HCT116 (cell line): ENCODE measurements at regions not wholly inside any gene's neighbourhood (a gene's known extent, or its start where the extent isn't known, plus 50 kb on each side); places are given as distances from the start of the nearest gene placed in this dataset.

ENCODE experiments used
- ATAC-seq: fragments of 200-7000 bp; cut with Tn5 transposase; 2 replicates; pipeline ENCODE4 v1.9.1; 2020; ENCODE audit warnings: mild to moderate bottlenecking, moderate library complexity
- BruUV-seq: library from RNA; stranded (reverse); fragments of 400-500 nt; replicated peaks from 2 replicates; lab custom pipeline; 2021; lab: Mats Ljungman, UMichigan
- CTCF ChIA-PET: fragments of 300-600 bp; sonication (Branson Sonifier 250); formaldehyde crosslinking; loops from one replicate; lab custom pipeline; 2021; ENCODE audit warnings: antibody characterized with exemption; lab: Charles Lee
- POLR2A ChIA-PET: fragments of 300-600, 350-600 bp; sonication (Branson Sonifier 250); formaldehyde crosslinking; loops from one replicate; lab custom pipeline; 2021; ENCODE audit warnings: antibody characterized with exemption; lab: Charles Lee
- RAD21 ChIA-PET, 2 experiments: fragments of 300-600 bp; sonication (Branson Sonifier 250); formaldehyde crosslinking; loops; one replicate each; lab custom pipeline; 2023; ENCODE audit warnings: low total read pairs in 2 of 2; ENCODE audit not compliant: uncharacterized antibody in 2 of 2, unreplicated experiment in 2 of 2, low non-redundant PET in 1 of 2; lab: Charles Lee
- DNase-seq: peaks from one replicate; pipeline ENCODE4 v3.0.0-alpha.2; 2010; ENCODE audit warnings: low read depth, low spot score
- H2AFZ ChIP-seq: fragments of 200-600 bp; shearing (Covaris generic), sonication (generic); 2 replicates; pipeline ENCODE4 v1.6.1; 2017; ENCODE audit warnings: low read depth, mixed run types, mixed read lengths, antibody characterized with exemption, low read length; ENCODE audit not compliant: poor library complexity, severe bottlenecking
- H3K27ac ChIP-seq: 2 replicates; pipeline ENCODE4 v1.5.1; 2012; ENCODE audit warnings: low read depth, low read length
- H3K27me3 ChIP-seq: fragments of 200-600 bp; sonication (generic); 2 replicates; pipeline ENCODE4 v1.6.1; 2016; ENCODE audit warnings: mixed run types, low read length, mixed read lengths; ENCODE audit not compliant: insufficient read depth
- H3K36me3 ChIP-seq, 2 experiments: fragments of 200-500 bp in 1 of 2; fragments of 200-600 bp in 1 of 2; sonication (Bioruptor generic) in 1 of 2; sonication (generic) in 1 of 2; 2 replicates each; pipeline versions ENCODE4 v1.5.1 to v1.6.1; 2014 to 2016; ENCODE audit warnings: low read length in 2 of 2, inconsistent platforms in 1 of 2, mixed read lengths in 1 of 2, mixed run types in 1 of 2; ENCODE audit not compliant: insufficient read depth in 2 of 2, control insufficient read depth in 1 of 2
- H3K4me1 ChIP-seq, 2 experiments: fragments of 200-600 bp in 1 of 2; sonication (generic) in 1 of 2; 2 replicates each; pipeline versions ENCODE4 v1.5.1 to v1.6.1; 2012 to 2017; ENCODE audit warnings: low read length in 2 of 2, inconsistent platforms in 1 of 2, mild to moderate bottlenecking in 1 of 2, mixed read lengths in 1 of 2, mixed run types in 1 of 2, moderate library complexity in 1 of 2; ENCODE audit not compliant: insufficient read depth in 2 of 2, control insufficient read depth in 1 of 2
- H3K4me2 ChIP-seq: fragments of 200-600 bp; sonication (generic); 2 replicates; pipeline ENCODE4 v1.6.1; 2017; ENCODE audit warnings: mixed run types, low read length, mixed read lengths
- H3K4me3 ChIP-seq, 2 experiments: fragments of 200-600 bp in 1 of 2; sonication (generic) in 1 of 2; replicated peaks in 1 of 2; 2 replicates each; pipeline ENCODE4 v1.5.1; 2011 to 2016; ENCODE audit warnings: low read length in 2 of 2, control low read depth in 1 of 2, low read depth in 1 of 2, mild to moderate bottlenecking in 1 of 2, mixed read lengths in 1 of 2, mixed run types in 1 of 2
- H3K79me2 ChIP-seq: fragments of 200-600 bp; sonication (generic); 2 replicates; pipeline ENCODE4 v1.6.1; 2017; ENCODE audit warnings: mild to moderate bottlenecking, mixed run types, low read length, moderate library complexity, mixed read lengths; ENCODE audit not compliant: insufficient read depth
- H3K9ac ChIP-seq: fragments of 200-600 bp; sonication (generic); 2 replicates; pipeline ENCODE4 v1.6.1; 2016; ENCODE audit warnings: low read length, mixed read lengths
- H3K9me2 ChIP-seq: fragments of 200-600 bp; sonication (generic), shearing (Covaris generic); 2 replicates; pipeline ENCODE4 v1.6.1; 2017; ENCODE audit warnings: mixed run types, mild to moderate bottlenecking, moderate library complexity; ENCODE audit not compliant: insufficient read depth
- H3K9me3 ChIP-seq, 2 experiments: fragments of 200-500 bp in 1 of 2; fragments of 200-600 bp in 1 of 2; sonication (Bioruptor generic) in 1 of 2; sonication (generic) in 1 of 2; 2 replicates each; pipeline ENCODE4 v1.6.1; 2014 to 2017; ENCODE audit warnings: low read length in 2 of 2, mixed read lengths in 2 of 2, inconsistent platforms in 1 of 2, low read depth in 1 of 2, mild to moderate bottlenecking in 1 of 2, mixed run types in 1 of 2, moderate library complexity in 1 of 2; ENCODE audit not compliant: control insufficient read depth in 1 of 2, insufficient read depth in 1 of 2
- H4K20me1 ChIP-seq: fragments of 200-600 bp; sonication (generic), shearing (Covaris generic); 2 replicates; pipeline ENCODE4 v1.6.1; 2017; ENCODE audit warnings: mixed run types, mild to moderate bottlenecking, moderate library complexity; ENCODE audit not compliant: insufficient read depth
- CEBPB ChIP-seq: IDR thresholded peaks from 2 replicates; pipeline ENCODE4 v1.6.1; 2012; ENCODE audit warnings: low read depth
- EGR1 ChIP-seq: IDR thresholded peaks from 2 replicates; pipeline ENCODE4 v1.6.1; 2012; ENCODE audit warnings: low read depth
- EZH2 ChIP-seq: fragments of 200-600 bp; sonication (generic); IDR thresholded peaks from 2 replicates; pipeline ENCODE4 v1.6.1; 2017; ENCODE audit warnings: antibody characterized with exemption, mixed run types
- POLR2A ChIP-seq: IDR thresholded peaks from 2 replicates; pipeline ENCODE4 v1.7.0; 2011; ENCODE audit warnings: borderline replicate concordance; ENCODE audit not compliant: insufficient read depth, insufficient read length; ENCODE audit errors: extremely low read depth
- SRF ChIP-seq: IDR thresholded peaks from 2 replicates; pipeline ENCODE4 v1.6.1; 2012; ENCODE audit warnings: low read depth
- TCF7L2 ChIP-seq: IDR thresholded peaks from 2 replicates; pipeline ENCODE4 v1.7.0; 2011; ENCODE audit warnings: borderline replicate concordance, inconsistent platforms; ENCODE audit not compliant: insufficient read depth, insufficient read length; ENCODE audit errors: extremely low read depth
- ZNF274 ChIP-seq: fragments of 200-500 bp; sonication (Bioruptor generic); IDR thresholded peaks from 2 replicates; pipeline ENCODE4 v1.6.1; 2014; ENCODE audit warnings: mild to moderate bottlenecking, low read depth, low read length, inconsistent platforms
- intact Hi-C: fragments of 100-400 bp; cut with micrococcal nuclease; formaldehyde crosslinking; loops from 2 replicates; pipeline ENCODE4 v1.10.0; 2022
- TF ChIP-seq, protein P1 (sequence below): IDR thresholded peaks from 2 replicates; pipeline ENCODE4 v1.6.1; 2012; ENCODE audit warnings: low read depth
- TF ChIP-seq, protein P2 (sequence below): IDR thresholded peaks from 2 replicates; pipeline ENCODE4 v1.6.1; 2011; ENCODE audit warnings: mild to moderate bottlenecking, low read length, moderate library complexity; ENCODE audit not compliant: insufficient replicate concordance; ENCODE audit errors: extremely low read depth

DNA sequence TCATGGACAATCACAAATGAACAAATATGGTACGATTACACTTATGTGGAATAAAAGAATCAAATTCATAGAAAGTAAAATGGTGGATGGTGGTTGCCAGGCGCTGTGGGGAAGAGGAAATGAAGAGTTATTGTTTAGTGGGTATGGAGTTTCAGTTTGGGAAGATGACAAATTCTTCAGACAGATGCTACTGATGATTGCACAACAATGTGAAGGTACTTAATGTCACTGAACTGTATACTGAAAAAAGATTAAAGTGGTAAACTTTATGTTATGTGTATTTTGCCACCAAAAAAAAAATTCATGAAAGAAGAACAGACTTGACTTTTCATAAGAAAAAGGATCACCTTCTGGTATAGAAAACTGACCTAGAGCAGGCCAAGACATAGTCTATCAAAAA is 745.6 kb upstream of the CXADR start:
- DNase-seq, result no peak
- Histone ChIP-seq H3K4me3 (no peak overlapping the region), H3K4me1 (no peaks in the 10 kb centered on the region), H4K20me1 (no peaks in the 10 kb centered on the region), H3K79me2 (no peaks in the 10 kb centered on the region), H3K36me3 (no peaks in the 10 kb centered on the region), H3K9me3 (peaks cover 7 to 12% of the 10 kb centered on the region in 2 experiments; a peak in 2 of 4 replicates), H3K9me2 (no peaks in the 10 kb centered on the region), H3K4me2 (no peak overlapping the region)
- no TSS peak for BruUV-seq
- CTCF ChIA-PET, result no interaction called here
- RAD21 ChIA-PET, result no interaction called here
- TF ChIP-seq SRF, result no peak
- no peak for TF ChIP-seq POLR2A
- TF ChIP-seq CEBPB, result no peak
- TF ChIP-seq, protein P1, sequence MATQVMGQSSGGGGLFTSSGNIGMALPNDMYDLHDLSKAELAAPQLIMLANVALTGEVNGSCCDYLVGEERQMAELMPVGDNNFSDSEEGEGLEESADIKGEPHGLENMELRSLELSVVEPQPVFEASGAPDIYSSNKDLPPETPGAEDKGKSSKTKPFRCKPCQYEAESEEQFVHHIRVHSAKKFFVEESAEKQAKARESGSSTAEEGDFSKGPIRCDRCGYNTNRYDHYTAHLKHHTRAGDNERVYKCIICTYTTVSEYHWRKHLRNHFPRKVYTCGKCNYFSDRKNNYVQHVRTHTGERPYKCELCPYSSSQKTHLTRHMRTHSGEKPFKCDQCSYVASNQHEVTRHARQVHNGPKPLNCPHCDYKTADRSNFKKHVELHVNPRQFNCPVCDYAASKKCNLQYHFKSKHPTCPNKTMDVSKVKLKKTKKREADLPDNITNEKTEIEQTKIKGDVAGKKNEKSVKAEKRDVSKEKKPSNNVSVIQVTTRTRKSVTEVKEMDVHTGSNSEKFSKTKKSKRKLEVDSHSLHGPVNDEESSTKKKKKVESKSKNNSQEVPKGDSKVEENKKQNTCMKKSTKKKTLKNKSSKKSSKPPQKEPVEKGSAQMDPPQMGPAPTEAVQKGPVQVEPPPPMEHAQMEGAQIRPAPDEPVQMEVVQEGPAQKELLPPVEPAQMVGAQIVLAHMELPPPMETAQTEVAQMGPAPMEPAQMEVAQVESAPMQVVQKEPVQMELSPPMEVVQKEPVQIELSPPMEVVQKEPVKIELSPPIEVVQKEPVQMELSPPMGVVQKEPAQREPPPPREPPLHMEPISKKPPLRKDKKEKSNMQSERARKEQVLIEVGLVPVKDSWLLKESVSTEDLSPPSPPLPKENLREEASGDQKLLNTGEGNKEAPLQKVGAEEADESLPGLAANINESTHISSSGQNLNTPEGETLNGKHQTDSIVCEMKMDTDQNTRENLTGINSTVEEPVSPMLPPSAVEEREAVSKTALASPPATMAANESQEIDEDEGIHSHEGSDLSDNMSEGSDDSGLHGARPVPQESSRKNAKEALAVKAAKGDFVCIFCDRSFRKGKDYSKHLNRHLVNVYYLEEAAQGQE, result no peak
- no peak for TF ChIP-seq EGR1
- TF ChIP-seq TCF7L2, result no peak
- TF ChIP-seq ZNF274, result no peak
- TF ChIP-seq, protein P2, sequence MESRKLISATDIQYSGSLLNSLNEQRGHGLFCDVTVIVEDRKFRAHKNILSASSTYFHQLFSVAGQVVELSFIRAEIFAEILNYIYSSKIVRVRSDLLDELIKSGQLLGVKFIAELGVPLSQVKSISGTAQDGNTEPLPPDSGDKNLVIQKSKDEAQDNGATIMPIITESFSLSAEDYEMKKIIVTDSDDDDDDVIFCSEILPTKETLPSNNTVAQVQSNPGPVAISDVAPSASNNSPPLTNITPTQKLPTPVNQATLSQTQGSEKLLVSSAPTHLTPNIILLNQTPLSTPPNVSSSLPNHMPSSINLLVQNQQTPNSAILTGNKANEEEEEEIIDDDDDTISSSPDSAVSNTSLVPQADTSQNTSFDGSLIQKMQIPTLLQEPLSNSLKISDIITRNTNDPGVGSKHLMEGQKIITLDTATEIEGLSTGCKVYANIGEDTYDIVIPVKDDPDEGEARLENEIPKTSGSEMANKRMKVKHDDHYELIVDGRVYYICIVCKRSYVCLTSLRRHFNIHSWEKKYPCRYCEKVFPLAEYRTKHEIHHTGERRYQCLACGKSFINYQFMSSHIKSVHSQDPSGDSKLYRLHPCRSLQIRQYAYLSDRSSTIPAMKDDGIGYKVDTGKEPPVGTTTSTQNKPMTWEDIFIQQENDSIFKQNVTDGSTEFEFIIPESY, result no peak
- no peak for TF ChIP-seq EZH2
- TF ChIP-seq, all 23 proteins: peak for 0
- intact Hi-C loops, result no loop called here
- H3K9ac ChIP-seq, result no peak overlapping the region
- ATAC-seq, result no peak
- no peak overlapping the region for H2AFZ ChIP-seq
- POLR2A ChIA-PET, result no interaction called here
- no peak overlapping the region for H3K27ac ChIP-seq
- no peaks in the 10 kb centered on the region for H3K27me3 ChIP-seq
